Stimulated activated CD4-positive, alpha-beta T cell treated with anti-CD3 and anti-CD28 coated beads, TNF-alpha, amount 100 ng/mL, for 24 hours (primary cell): ENCODE measurements at regions not wholly inside any gene's neighbourhood (a gene's known extent, or its start where the extent isn't known, plus 50 kb on each side); places are given as distances from the start of the nearest gene placed in this dataset.
"Not testable (repeated sequence)": the region's sequence is repeated elsewhere in the genome, so short reads cannot be mapped to it uniquely, and the experiment has no call there.

ENCODE experiments used
- DNase-seq, 3 experiments: peaks; one replicate each; pipeline ENCODE4 v3.0.0-alpha.2; 2020; ENCODE audit warnings: low read depth in 3 of 3

GRCh38 chr1:120278259-120278610 is 101.9 kb upstream of the SEC22B start:
- DNase-seq: not testable (repeated sequence)

- not testable (repeated sequence) for DNase-seq
Measured at GRCh38 chr1:120277428-120278258, 101.3 kb upstream of the SEC22B start.

- DNase-seq: not testable (repeated sequence)
Measured at GRCh38 chr1:120276710-120277109, 100.4 kb upstream of the SEC22B start.

GRCh38 chr1:120274438-120274837 is 98.1 kb upstream of the SEC22B start:
- not testable (repeated sequence) for DNase-seq

- DNase-seq: not testable (repeated sequence)
Measured at GRCh38 chr1:120273363-120273762, 97.0 kb upstream of the SEC22B start.

GRCh38 chr1:120272242-120272641 is 95.9 kb upstream of the SEC22B start:
- not testable (repeated sequence) for DNase-seq

- DNase-seq: not testable (repeated sequence)
Measured at GRCh38 chr1:120271561-120272221, 95.4 kb upstream of the SEC22B start.

GRCh38 chr1:120267894-120268551 is 91.7 kb upstream of the SEC22B start:
- DNase-seq: not testable (repeated sequence)

- DNase-seq: not testable (repeated sequence)
Measured at GRCh38 chr1:120264564-120264963, 88.2 kb upstream of the SEC22B start.

- DNase-seq: not testable (repeated sequence)
Measured at GRCh38 chr1:120262791-120263751, 86.8 kb upstream of the SEC22B start.

- not testable (repeated sequence) for DNase-seq
Measured at GRCh38 chr1:120257778-120258105, 81.4 kb upstream of the SEC22B start.

GRCh38 chr1:120257064-120257777 is 80.9 kb upstream of the SEC22B start:
- DNase-seq: not testable (repeated sequence)

GRCh38 chr1:120250756-120251155 is 74.4 kb upstream of the SEC22B start:
- not testable (repeated sequence) for DNase-seq

- DNase-seq: not testable (repeated sequence)
Measured at GRCh38 chr1:120248726-120249427, 72.6 kb upstream of the SEC22B start.

GRCh38 chr1:120248203-120248602 is 71.9 kb upstream of the SEC22B start:
- not testable (repeated sequence) for DNase-seq

GRCh38 chr1:120243867-120244266 is 67.5 kb upstream of the SEC22B start:
- DNase-seq: not testable (repeated sequence)

- not testable (repeated sequence) for DNase-seq
Measured at GRCh38 chr1:120242582-120242981, 66.3 kb upstream of the SEC22B start.

- DNase-seq: not testable (repeated sequence)
Measured at GRCh38 chr1:120241868-120242267, 65.5 kb upstream of the SEC22B start.

- not testable (repeated sequence) for DNase-seq
Measured at GRCh38 chr1:120240181-120240580, 63.9 kb upstream of the SEC22B start.

- not testable (repeated sequence) for DNase-seq
Measured at GRCh38 chr1:120239351-120239750, 63.0 kb upstream of the SEC22B start.
